Neural progenitor cell (in vitro differentiated cells): ENCODE measurements at regions not wholly inside any gene's neighbourhood (a gene's known extent, or its start where the extent isn't known, plus 50 kb on each side); places are given as distances from the start of the nearest gene placed in this dataset.

ENCODE experiments used
- DNase-seq: peaks from one replicate; pipeline ENCODE4 v3.0.0-alpha.2; 2016; ENCODE audit warnings: low spot score
- H2AFZ ChIP-seq: fragments of 200-600 bp; sonication (generic); replicated peaks from 2 replicates; pipeline ENCODE4 v1.6.1; 2016; ENCODE audit warnings: antibody characterized with exemption
- H3F3A ChIP-seq: fragments of 200-600 bp; sonication (generic); 2 replicates; pipeline ENCODE4 v1.6.1; 2016; ENCODE audit warnings: antibody characterized with exemption, low read depth
- H3K27ac ChIP-seq: fragments of 200-600 bp; sonication (generic); 2 replicates; pipeline ENCODE4 v1.5.1; 2016; ENCODE audit warnings: mild to moderate bottlenecking
- H3K27me3 ChIP-seq: fragments of 200-600 bp; sonication (generic); 2 replicates; pipeline ENCODE4 v1.6.1; 2016; ENCODE audit warnings: mild to moderate bottlenecking, moderate library complexity
- H3K36me3 ChIP-seq: fragments of 200-600 bp; sonication (generic); 2 replicates; pipeline ENCODE4 v1.5.1; 2016
- H3K4me1 ChIP-seq: fragments of 200-600 bp; sonication (generic); 2 replicates; pipeline ENCODE4 v1.6.1; 2016; ENCODE audit warnings: mixed run types
- H3K4me2 ChIP-seq: fragments of 200-600 bp; sonication (generic); 2 replicates; pipeline ENCODE4 v1.6.1; 2016
- H3K4me3 ChIP-seq: fragments of 200-600 bp; sonication (generic); 2 replicates; pipeline ENCODE4 v1.5.1; 2016
- H3K79me2 ChIP-seq: fragments of 200-600 bp; sonication (generic); 2 replicates; pipeline ENCODE4 v1.6.1; 2016; ENCODE audit warnings: low read depth
- H3K9ac ChIP-seq: fragments of 200-600 bp; sonication (generic); 2 replicates; pipeline ENCODE4 v1.6.1; 2016
- H3K9me3 ChIP-seq: fragments of 200-600 bp; sonication (generic); 2 replicates; pipeline ENCODE4 v1.5.1; 2016; ENCODE audit warnings: low read depth
- H4K20me1 ChIP-seq: fragments of 200-600 bp; sonication (generic); 2 replicates; pipeline ENCODE4 v1.6.1; 2016; ENCODE audit warnings: low read depth
- H3K27ac Mint-ChIP-seq: 3 replicates; pipeline ENCODE4 v1.8.0; 2021; ENCODE audit warnings: mixed read lengths
- H3K27me3 Mint-ChIP-seq: 2 replicates; pipeline ENCODE4 v1.8.0; 2022; ENCODE audit warnings: low read depth, mild to moderate bottlenecking, inconsistent platforms, moderate library complexity, mixed read lengths; ENCODE audit not compliant: insufficient read depth
- H3K36me3 Mint-ChIP-seq: 3 replicates; pipeline ENCODE4 v1.8.0; 2021; ENCODE audit warnings: mixed read lengths
- H3K4me1 Mint-ChIP-seq: 3 replicates; pipeline ENCODE4 v1.8.0; 2021; ENCODE audit warnings: mixed read lengths
- H3K4me3 Mint-ChIP-seq: 3 replicates; pipeline ENCODE4 v1.8.0; 2021; ENCODE audit warnings: mild to moderate bottlenecking, moderate library complexity, mixed read lengths
- H3K9me3 Mint-ChIP-seq: 3 replicates; pipeline ENCODE4 v1.8.0; 2020; ENCODE audit warnings: mixed read lengths
- CTCF ChIP-seq: fragments of 200-600 bp; sonication (generic); IDR thresholded peaks from 2 replicates; pipeline ENCODE4 v1.5.1; 2017; ENCODE audit warnings: antibody characterized with exemption, mild to moderate bottlenecking
- EZH2 ChIP-seq: fragments of 200-600 bp; sonication (generic); IDR thresholded peaks from 2 replicates; pipeline ENCODE4 v1.6.1; 2017; ENCODE audit warnings: antibody characterized with exemption, mild to moderate bottlenecking, moderate library complexity
- EZH2phosphoT487 ChIP-seq: fragments of 200-600 bp; sonication (generic); IDR thresholded peaks from 2 replicates; pipeline ENCODE4 v1.6.1; 2017; ENCODE audit warnings: antibody characterized with exemption

GRCh38 chr16:89042711-89043551 lies 50.7 kb upstream of the ACSF3 start:
- Mint-ChIP-seq H3K36me3 (no peaks in the 10 kb centered on the region), H3K4me3 (no peak overlapping the region), H3K9me3 (peaks cover 3% of the 10 kb centered on the region), H3K27ac (no peak overlapping the region), H3K4me1 (peaks cover 4% of the 10 kb centered on the region), H3K27me3 (peaks cover 14% of the 10 kb centered on the region)
- Histone ChIP-seq H3K9ac (no peak overlapping the region), H3K79me2 (no peaks in the 10 kb centered on the region), H3K9me3 (no peaks in the 10 kb centered on the region), H3K36me3 (no peaks in the 10 kb centered on the region), H4K20me1 (peaks cover 7% of the 10 kb centered on the region), H3K4me1 (peaks cover 1% of the 10 kb centered on the region), H3K4me2 (no peak overlapping the region), H2AFZ (no peak overlapping the region), H3K27ac (no peak overlapping the region), H3K27me3 (peaks cover 3% of the 10 kb centered on the region), H3K4me3 (no peak overlapping the region), H3F3A (peaks cover under 1% of the 10 kb centered on the region)
- TF ChIP-seq CTCF (no peak), EZH2phosphoT487 (no peak), EZH2 (no peak)
- no peak for DNase-seq

DNA sequence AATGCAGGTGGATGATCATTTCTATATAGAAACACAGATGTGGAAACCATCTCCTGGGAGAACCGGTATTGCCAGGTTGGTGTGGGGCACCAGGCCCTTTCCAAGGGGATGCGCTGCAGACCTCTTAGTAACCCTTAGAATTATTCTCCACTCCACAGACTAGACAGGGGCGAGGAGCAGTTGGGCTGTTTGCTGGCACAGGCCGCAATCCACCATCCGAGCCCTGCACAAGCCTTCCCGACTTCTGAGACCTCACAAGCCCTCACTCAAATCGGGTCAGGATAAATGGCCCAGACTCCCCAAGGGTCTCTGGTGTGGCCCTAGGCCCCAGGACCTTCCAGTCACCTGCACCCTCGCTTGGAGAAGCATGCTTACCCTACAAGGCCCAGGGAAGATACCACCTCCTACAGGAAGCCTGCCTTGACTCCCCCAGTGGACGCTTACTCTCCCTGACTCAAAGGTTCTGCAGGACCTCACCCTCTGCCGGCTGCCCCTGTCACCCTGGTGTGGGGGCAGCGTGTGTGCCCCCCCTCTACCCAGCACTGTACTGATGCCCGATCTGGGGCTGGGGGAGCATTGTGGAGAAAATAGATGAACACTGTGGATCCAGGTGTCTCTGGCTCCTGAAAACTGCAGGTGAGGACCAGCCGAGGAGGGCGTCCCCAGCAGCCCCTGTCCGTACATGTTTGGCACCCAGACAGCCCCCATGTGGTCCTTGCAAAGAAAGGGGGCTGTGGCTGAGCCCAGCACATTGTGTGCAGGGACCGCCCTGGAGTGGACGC lies 49.8 kb upstream of the ACSF3 start:
- Histone ChIP-seq H3K4me1 (peaks cover 6% of the 10 kb centered on the region), H3K27me3 (no peaks in the 10 kb centered on the region), H3K79me2 (no peaks in the 10 kb centered on the region), H3K4me3 (no peak overlapping the region), H3K9ac (no peak overlapping the region), H3F3A (no peaks in the 10 kb centered on the region), H3K4me2 (no peak overlapping the region), H3K36me3 (no peaks in the 10 kb centered on the region), H3K9me3 (no peaks in the 10 kb centered on the region), H3K27ac (no peak overlapping the region), H4K20me1 (no peaks in the 10 kb centered on the region), H2AFZ (no peak overlapping the region)
- Mint-ChIP-seq H3K36me3 (no peaks in the 10 kb centered on the region), H3K27me3 (peaks cover 14% of the 10 kb centered on the region), H3K4me1 (peaks cover 4% of the 10 kb centered on the region), H3K9me3 (peaks cover 3% of the 10 kb centered on the region), H3K27ac (no peak overlapping the region), H3K4me3 (no peak overlapping the region)
- TF ChIP-seq EZH2 (no peak), CTCF (no peak), EZH2phosphoT487 (no peak)
- DNase-seq = no peak
